ENCODE measurements at regions not wholly inside any gene's neighbourhood (a gene's known extent, or its start where the extent isn't known, plus 50 kb on each side); places are given as distances from the start of the nearest gene placed in this dataset.

DNA sequence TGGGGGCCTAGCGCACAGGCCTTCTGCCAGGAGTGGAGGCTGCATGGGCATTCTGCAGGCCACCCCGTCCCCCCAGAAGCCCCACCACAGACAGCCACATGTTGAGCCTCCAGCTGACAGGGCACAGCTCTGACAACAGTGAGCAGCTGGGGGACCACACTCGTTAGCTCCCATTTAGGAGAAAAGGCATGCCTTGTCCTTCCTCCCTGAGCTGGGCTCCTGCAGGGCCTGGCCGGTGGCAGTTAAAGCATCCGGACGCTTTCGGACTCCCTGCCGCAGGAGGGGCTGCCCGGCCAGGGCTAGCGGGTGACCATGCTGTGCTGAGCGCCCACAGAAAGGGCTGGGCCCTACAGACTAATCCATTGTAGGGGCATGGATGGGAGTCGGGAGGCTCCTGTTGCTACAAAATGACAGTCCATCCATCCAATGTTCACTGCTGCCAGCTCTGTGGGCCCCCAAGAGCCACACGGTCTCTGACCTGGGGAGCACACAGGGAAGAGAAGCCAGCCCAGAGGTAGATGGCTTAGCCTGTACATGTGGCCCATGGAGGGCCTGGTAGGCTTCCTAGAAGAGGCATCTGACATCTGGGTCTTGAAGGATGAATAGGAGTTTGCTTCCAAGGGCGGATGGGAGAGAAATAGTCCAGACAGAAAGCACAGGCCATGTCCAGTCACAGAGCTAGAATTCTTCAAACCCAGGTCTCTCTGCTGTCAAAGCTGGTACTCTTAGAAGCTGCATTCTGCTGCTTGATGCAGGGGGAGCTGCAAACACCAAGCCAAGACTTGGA, 116.5 kb upstream of the VSTM2B start:
- ATAC-seq (no peak), DNase-seq (ENCODE audit: missing footprints) (no peak)
- intact Hi-C loops (cut with DNase I) = no loop called here

GRCh38 chr19:29410601-29411000, 115.2 kb upstream of the VSTM2B start:
- DNase-seq (ENCODE audit: missing footprints) = no peak
- intact Hi-C loops (cut with DNase I) = no loop called here
- no peak for ATAC-seq

DNA sequence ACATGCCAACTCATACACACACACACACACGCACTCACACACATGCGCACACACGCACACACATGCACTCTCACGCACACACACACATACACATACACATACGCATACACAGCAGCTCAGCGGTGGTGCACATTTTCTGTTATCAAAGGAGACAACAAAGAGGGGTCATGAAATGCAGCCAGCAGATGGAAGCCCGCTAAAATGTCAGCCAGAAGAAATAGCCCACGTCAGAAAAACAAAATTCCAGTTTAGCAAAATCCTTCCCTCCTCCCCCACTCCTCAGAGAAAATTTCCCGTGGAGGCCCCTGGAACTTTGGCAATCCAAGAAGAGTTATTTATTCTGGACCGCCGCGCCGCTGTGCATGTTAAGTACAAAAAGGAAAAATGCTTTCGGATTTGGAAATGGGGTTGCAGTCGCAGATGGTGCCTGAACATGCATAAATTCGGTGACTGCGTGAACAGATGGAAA, 114.6 kb upstream of the VSTM2B start:
- intact Hi-C loops (cut with DNase I) = no loop called here
- ATAC-seq (no peak), DNase-seq (ENCODE audit: missing footprints) (no peak)

GRCh38 chr19:29413435-29413834, 112.4 kb upstream of the VSTM2B start:
- no peak for DNase-seq (ENCODE audit: missing footprints)
- intact Hi-C loops (cut with DNase I) = no loop called here
- ATAC-seq = peak; percentile 47

- DNase-seq (ENCODE audit: missing footprints) = no peak
- intact Hi-C loops (cut with DNase I) = no loop called here
- ATAC-seq = no peak
These were observed 110.3 kb upstream of the VSTM2B start for GRCh38 chr19:29415507-29415906.

DNA sequence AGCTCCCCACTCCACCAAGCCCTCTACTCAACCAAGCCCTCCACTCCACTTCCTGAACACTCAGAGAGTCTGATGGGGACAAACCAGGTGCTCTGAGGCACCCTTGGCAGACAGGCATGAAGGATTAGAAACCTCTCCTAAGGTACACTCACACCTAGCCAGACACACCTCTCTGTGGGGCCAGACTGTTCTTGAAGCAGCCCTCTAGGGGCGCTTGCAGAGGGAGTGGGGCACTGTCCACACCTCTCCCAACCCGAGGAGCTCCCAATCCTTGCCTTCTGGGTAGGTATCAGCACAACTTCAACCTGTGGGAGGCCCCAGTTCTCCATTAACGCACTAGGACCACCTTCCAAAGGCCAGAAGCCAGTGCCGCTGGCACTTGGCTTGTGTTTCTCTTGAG, 108.7 kb upstream of the VSTM2B start:
- no peak for ATAC-seq
- DNase-seq (ENCODE audit: missing footprints) = no peak
- intact Hi-C loops (cut with DNase I) = no loop called here

DNA sequence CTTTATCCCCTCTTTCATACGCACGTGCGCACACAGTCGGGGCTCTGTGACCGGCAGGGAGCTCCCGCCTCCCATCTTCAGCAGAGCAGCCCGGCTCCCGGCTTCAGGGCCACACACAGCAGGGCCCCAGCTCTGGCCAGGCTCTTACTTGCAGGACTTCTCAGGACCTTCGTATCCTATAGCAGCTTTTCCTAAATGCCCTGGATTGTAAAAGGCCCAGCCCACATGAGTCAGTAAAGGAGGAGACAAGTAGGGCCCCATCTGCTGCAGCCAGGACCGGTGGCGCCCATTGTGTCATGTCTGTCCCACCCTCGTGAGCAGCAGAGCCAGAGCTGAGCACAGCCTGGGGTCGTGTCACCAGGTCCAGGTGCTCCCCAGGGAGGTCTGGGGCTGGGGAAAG, 107.6 kb upstream of the VSTM2B start:
- intact Hi-C loops (cut with DNase I) = no loop called here
- no peak for DNase-seq (ENCODE audit: missing footprints)
- ATAC-seq = no peak

- DNase-seq (ENCODE audit: missing footprints) = no peak
- intact Hi-C loops (cut with DNase I) = no loop called here
- ATAC-seq = no peak
These were observed 105.7 kb upstream of the VSTM2B start for GRCh38 chr19:29420065-29420464.

GRCh38 chr19:29420482-29421195, 105.2 kb upstream of the VSTM2B start:
- intact Hi-C loops (cut with DNase I) = no loop called here
- DNase-seq (ENCODE audit: missing footprints) (no peak), ATAC-seq (no peak)

DNA sequence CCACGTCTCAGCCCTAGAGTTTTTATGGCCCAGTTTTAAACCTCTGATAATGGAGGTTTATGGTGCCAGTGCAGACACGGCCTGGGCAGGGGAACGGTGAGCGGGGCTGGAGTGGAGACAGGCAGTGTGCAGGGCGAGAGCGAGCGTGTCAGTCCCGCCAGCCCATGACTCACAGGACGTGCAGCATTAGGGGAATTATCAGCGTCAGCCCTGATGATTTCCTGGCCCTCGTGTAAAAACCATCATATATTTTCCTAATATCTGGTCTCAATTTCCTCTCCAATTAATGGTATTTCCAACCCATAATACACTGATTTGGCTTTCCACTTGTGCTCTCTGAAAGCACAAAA, 104.6 kb upstream of the VSTM2B start:
- intact Hi-C loops (cut with DNase I) = no loop called here
- DNase-seq (ENCODE audit: missing footprints) (no peak), ATAC-seq (no peak)

DNA sequence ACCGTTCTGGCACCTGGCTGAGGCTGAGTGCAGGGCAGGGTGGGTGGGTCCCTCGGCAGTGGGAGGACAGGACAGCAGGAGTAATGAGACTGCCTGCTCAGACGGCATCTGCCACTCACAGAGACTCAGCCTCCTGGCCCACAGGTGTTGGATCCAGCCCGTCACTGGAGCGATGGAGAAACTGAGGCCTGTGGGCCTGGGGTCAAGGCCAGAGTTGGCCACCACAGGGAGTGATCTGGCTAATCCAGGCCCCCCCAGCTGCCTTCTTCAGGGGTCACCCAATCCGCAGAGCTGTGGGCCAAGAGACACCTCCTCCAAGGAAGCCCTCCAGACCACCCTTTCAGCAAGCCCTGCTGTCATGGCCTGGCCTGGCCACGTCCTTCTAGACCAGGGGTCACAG, 103.7 kb upstream of the VSTM2B start:
- no peak for ATAC-seq
- intact Hi-C loops (cut with DNase I) = no loop called here
- DNase-seq (ENCODE audit: missing footprints) = no peak

DNA sequence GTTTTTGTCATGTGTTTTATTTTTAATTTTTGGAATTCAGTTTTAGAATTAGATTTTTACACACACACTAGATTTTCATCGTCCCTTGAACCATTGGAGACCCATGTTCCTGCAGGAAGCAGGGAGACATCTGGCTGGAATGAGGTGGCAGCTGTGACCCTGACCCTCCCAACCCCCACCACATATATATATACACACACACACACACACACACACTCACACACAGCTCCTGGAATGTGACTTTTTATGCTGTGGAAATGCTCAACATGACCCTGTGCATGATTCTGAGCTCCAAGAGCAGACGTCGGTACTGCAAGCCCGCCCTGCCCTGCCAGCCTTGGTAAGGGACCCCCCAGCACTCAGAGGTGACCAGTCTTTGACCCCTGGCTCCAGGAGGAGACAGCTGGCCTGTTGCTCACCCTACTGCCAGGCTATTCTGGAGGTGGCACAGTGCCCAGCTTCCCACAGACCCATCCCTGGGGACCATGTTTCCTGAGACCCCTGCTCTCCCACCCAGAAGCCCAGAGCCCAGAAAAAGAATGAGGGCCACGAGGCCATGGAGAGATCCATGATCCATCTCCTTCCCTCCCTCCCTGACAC, 103.2 kb upstream of the VSTM2B start:
- no peak for DNase-seq (ENCODE audit: missing footprints)

DNA sequence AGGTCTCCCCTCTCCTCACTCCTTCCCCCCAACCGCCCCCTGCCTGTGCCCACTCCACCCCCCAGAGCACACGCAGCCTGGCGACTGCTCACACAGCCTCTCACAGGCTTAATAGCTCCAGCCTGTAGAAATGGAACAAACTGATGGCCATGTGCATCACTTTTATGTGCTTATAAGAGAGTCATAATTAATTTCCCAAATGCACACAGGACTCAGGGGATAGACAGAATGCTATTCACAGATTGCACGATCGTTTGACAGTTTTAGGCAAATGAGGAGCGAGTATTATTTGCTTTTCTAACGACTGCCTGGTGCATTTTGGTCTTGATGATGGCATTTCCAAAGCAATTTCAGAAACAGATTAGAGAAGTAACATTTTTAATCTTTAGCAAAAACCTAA, 97.7 kb upstream of the VSTM2B start:
- DNase-seq (ENCODE audit: missing footprints) = no peak
- intact Hi-C loops (cut with DNase I) = no loop called here
- no peak for ATAC-seq

More for the DNA sequence above, 103.2 kb upstream of the VSTM2B start:
- ATAC-seq = no peak
- intact Hi-C loops (cut with DNase I) = no loop called here

DNA sequence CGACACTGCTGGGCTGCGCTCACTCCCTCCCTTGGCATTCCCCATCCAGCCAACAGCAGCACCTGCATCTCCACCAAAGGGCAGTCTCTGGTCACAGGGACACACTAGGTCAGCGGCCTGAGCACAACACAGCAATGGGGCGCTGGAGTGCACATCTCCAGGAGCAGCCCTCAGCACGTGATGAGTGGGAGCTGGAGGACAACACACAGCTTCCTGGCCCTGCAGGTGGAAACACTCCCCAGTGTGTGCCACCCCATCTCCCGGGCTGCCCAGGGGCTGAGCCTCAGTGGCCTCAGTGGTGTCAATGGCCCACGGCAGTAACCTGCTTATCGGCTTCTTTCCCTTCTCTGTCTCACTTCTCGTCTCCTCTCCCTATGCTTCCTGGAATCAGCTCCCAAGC, 96.8 kb upstream of the VSTM2B start:
- DNase-seq (ENCODE audit: missing footprints) = no peak
- intact Hi-C loops (cut with DNase I) = no loop called here
- no peak for ATAC-seq

- DNase-seq (ENCODE audit: missing footprints) (no peak), ATAC-seq (peak; percentile 40)
- intact Hi-C loops (cut with DNase I) = no loop called here
These were observed 96.2 kb upstream of the VSTM2B start for GRCh38 chr19:29429581-29429980.

- intact Hi-C loops (cut with DNase I) = no loop called here
- DNase-seq (ENCODE audit: missing footprints) (no peak), ATAC-seq (no peak)
These were observed 94.5 kb upstream of the VSTM2B start for GRCh38 chr19:29431332-29431731.

DNA sequence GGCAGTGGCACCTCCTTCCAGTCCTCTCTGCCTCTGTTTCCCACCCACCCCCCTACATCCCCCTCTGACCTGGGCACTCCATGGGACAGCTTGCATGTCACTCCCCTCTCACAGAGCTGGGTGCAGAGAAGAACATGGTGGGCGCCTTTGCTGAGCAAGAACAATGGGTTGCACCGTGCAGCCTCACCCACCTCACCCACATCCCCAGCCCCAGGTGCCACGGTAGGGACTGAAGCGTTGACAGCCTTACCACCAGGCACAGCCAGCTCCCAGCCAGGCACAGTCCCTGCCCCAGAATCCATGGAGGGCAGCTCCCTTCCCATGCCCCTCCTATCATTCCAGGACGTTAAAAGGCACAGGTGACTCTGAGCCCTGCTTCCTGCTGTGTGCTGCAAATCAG, 93.1 kb upstream of the VSTM2B start:
- intact Hi-C loops (cut with DNase I) = no loop called here
- DNase-seq (ENCODE audit: missing footprints) = no peak
- ATAC-seq = no peak

GRCh38 chr19:29436591-29437103, 89.1 kb upstream of the VSTM2B start:
- intact Hi-C loops (cut with DNase I) = no loop called here
- DNase-seq (ENCODE audit: missing footprints) (no peak), ATAC-seq (no peak)

- DNase-seq (ENCODE audit: missing footprints) = no peak
These were observed 86.8 kb upstream of the VSTM2B start for GRCh38 chr19:29439021-29439420.

More at GRCh38 chr19:29439021-29439420, 86.8 kb upstream of the VSTM2B start:
- intact Hi-C loops (cut with DNase I) = no loop called here
- no peak for ATAC-seq

Measured in Right ventricle myocardium inferior (tissue), 1 donor.